DMS53 treated with DMSO at 0.1 percent for 48 hours (cell line): ENCODE measurements at regions not wholly inside any gene's neighbourhood (a gene's known extent, or its start where the extent isn't known, plus 50 kb on each side); places are given as distances from the start of the nearest gene placed in this dataset.
"Not testable (repeated sequence)": the region's sequence is repeated elsewhere in the genome, so short reads cannot be mapped to it uniquely, and the experiment has no call there.

Experiments
- DNase-seq: peaks from one replicate; lab custom pipeline; 2025; ENCODE audit not compliant: unreplicated experiment; lab: John Stamatoyannopoulos, UW

DNA sequence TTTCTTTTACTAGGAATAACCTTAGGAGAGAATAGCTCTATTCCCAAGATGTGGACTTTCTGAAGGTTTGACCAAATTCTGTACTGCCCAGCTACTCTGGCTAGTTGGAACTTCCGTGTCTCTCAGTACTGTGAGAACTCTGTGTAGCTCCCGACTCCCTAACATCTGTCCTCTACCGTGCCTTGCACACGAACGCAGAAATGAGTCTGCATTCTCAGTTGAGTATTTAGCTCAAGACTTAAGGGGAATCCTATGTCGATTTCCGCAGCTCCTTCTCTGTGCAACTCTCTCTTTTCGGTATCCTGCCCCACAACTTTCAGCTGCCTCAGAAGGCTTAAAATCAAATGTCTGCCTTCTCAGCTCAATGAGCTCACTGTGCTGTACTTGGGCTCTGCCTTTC is 86.7 kb upstream of the EPHB3 start:
- DNase-seq, result no peak

DNA sequence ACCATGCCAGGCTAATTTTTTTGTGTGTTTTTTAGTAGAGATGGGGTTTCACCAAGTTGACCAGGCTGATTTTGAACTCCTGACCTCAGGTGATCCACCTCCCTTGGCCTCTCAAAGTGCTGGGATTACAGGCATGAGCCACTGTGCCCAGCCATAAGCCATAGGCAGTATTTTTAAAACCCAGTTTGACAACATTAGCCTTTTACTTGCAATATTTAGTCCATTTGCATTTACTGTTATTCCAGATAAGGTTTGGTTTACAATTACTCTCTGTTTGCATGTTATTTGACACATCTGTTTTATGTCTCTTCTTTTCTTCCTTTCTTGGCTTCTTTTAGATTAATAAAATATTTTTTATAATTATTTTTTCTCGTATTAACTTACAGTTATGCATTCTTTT is 83.6 kb upstream of the EPHB3 start:
- DNase-seq, result no peak

DNA sequence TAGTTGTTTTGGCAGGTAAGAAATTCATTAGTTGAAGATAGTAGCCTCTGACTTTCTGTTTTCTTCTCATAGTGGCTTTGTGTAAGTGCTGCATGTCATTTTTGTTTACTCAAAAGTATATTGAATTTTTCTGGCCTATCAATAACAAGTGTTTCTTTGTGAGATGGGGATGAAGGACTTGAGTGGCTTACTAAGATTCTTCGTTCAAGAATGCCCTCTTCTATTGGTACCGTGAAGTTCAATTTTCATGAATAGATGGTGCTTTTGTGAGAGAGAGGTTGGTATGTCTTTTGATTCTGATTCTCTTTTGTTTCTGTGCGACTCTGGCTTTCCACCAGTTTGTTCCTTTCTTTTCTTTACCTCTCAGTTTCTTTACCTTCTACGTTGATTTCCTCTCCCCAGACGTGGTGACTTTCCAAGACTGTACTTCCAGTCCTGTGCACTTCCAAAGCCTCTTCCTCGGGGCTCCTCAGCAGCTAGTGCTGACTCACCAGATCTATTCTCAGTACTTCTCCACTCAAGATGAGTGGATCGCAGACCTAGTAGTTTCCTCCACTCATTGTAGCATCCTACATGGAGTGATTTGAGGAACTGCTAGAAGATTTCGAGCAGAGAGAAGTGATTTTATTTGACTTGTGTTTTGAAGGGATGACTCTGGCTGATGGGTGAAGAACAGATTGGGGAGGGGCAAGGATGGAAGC is 82.0 kb upstream of the EPHB3 start:
- no peak for DNase-seq

DNA sequence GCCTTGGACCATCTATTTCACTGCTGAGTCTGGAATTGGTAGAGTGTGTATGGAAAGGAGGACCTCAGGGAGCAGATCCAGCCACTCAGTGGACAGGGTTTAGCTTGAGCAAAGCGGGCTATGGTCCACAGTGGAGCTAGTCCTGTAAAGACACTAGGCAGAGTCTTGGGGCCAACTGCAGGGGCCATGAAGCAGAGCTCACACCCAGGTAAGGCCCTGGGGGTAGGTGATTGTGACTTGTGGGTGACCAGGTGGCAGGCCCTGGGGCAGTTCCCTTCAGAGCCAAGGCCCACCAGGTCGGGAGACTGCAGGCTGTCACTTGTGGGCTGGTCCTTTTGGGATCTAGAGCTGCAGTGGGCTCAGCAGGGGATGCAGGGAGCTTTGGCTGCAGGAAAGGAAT is 80.8 kb upstream of the EPHB3 start:
- DNase-seq, result no peak

DNA sequence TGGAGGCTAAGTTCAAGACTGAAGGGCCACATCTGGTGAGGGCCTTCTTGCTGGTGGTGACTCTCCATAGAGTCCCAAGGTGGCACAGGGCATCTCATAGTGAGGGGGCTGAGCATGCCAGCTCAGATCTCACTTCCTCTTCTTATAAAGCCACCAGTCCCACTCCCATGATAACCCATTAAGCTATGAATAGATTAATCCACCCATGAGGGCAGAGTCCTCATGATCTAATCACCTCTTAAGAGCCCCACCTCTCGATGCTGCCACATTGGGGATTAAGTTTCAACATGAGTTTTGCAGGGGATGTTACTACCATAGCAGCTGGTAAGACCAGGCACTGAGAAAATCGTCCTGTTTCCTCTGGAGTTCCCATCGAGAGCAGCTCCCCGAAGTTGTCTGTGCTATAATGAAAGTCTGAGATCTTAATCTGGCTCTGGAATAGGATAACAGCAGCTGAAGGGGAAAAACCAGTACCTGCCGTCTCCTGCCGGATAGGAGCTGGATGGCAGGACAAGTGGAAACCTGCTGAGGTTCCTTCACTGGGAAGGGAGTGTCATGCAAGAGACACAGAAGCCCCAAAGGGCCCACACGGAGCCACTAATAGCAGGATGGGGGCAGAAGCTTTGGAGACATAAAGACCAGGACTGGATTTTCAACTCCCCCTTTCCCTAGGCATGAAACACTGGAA is 79.5 kb upstream of the EPHB3 start:
- DNase-seq, result no peak

DNA sequence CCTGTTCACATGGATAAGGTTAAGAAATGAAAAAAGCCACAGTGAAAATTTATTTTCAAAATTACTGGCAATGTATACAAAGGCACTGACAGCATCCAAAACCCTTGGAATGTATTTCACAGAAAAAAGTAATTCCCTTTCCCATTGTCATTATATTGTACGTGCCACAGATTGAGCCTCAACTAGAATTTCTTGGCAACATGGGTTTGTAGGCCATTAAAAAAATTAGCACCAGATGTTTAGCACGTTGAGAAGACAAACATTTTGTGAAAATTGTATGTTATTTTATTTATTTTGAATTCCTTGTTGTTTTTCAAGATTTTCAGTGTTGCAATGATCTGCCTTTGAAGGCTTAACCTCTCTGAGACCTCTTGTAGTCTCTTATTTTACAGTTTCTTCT is 76.3 kb upstream of the EPHB3 start:
- no peak for DNase-seq

DNA sequence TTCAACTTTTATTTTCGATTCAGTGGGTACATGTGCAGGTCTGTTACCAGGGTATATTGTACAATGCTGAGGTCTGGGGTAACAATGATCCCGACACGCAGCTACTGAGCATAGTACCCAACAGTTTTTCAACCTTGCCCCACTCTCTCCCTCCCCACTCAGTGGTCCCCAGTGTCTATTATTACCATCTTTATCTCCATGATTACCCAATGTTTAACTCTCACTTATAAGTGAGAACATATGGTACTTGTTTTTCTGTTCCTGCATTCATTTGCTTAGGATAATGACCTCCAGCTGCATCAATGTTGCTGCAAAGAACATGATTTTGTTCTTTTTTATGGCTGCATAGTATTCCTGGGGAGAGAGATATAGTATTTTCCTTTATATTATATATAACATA is 75.7 kb upstream of the EPHB3 start:
- DNase-seq, result no peak

DNA sequence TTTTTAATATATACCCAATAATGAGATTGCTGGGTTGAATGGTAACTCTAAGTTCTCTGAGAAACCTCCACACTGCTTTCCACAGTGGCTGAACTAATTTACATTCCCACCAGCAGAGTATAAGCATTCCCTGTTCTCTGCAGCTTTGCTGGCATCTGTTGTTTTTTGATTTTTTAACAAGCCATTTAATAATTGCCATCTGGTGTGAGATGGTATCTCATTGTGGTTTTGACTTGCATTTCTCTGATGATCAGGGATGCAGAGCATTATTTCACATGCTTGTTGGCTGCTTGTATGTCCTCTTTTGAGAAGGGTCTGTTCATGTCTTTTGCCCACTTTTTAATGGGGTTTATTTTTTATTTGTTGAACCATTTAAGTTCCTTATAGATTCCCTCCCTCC is 75.0 kb upstream of the EPHB3 start:
- DNase-seq, result no peak

DNA sequence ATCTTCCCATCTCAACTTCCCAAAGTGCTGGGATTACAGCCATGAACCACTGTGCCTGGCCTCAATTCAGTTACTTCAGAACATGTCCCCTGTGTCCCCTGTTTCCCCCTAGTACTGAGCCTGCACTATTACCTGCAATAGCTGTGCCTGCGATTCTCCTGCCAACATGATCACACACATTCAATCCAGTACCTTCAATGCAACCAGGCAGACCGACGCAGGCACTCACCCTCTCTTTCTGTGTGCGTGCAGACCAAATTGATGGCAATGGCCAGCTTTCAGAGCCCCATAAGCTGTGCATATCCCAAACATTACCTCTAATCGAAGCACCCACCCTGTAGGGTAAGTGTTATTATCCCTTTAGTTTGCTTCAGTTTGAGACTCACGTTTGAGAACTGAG is 73.0 kb upstream of the EPHB3 start:
- DNase-seq, result no peak

DNA sequence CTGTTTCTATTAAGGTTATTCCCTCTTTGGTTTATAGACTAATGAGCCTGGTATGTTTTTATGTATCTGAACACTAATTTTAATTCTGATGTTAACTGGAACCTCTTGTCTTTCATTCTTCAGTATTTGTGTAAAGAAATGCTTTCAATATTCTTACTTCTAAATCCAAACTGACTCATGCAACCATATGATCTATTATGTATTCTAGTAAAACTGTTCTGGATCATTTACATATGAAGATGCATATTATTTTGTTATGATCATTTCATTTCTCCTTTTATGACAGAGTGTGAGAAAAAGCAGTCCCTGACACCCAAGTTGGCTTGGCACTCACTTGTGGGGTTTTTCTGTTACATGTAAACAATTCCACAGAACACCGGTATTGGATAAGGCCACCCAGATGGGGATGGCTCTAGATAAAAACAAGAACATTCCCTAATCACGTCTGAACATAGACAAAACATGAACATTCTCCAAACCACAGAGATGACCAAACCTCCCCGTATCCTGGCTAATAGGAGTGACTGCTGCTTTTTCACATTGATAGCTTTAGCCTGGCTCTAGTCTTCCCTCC is 72.2 kb upstream of the EPHB3 start:
- DNase-seq, result no peak

DNA sequence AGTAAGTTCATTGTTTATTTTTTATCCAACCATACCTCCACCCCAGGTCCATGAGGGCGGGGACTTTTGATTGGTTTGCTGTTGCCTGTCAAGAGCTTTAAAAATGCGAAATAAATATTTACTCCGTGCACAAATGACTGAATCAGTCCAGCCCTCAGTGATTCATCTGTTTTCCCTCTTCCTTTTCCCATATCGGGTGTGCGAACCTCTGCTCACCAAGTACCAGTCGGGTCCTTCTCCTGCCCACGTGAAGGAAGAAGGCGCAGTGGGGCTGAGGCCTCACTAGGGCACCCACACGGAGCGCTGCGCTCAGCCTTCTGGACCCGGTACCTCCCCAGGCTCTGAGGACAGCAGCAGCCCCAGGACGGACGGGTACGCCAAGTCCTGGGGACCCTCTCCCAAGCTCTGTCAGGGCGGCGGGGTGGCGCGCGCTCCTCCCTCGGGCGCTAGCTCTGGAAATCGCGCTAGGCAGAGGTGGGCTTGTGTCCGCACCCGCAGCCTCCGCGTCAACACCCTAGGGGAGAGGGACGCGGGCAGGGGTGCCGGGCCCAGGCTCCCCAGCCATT is 70.5 kb upstream of the EPHB3 start:
- DNase-seq, result peak; percentile 34

DNA sequence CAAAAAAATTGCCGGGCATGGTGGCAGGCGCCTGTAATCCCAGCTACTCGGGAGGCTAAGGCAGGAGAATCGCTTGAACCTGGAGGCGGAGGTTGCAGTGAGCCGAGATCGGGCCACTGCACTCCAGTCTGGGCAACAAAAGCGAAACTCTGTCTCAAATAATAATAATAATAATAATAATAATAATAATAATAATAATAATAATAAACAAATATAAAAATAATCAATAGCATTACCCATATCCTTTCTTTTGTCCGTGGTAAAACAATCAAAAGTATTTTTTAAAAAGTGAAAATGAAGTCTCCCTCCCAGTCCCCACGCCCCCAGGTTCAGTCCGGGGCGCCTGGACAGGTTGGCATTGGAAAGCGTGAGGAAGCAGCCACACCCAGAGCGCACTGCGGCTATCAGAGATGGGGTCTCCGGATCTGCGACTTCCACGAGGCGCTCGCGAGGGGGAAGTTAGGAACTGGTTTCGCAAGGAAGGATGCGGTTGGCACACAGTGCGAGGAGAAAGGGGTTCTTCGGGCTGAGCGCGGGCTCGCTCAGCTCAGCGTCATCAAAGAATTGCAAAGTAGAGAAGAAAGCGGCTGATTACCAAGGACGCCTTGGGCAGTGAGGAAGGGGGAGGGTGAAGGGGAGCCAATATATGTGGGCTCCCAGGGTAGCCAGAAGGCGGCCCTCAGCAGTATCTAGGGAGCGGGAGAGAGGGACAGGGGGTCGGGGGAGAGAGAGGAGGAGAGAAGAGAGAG is 69.5 kb upstream of the EPHB3 start:
- no peak for DNase-seq

DNA sequence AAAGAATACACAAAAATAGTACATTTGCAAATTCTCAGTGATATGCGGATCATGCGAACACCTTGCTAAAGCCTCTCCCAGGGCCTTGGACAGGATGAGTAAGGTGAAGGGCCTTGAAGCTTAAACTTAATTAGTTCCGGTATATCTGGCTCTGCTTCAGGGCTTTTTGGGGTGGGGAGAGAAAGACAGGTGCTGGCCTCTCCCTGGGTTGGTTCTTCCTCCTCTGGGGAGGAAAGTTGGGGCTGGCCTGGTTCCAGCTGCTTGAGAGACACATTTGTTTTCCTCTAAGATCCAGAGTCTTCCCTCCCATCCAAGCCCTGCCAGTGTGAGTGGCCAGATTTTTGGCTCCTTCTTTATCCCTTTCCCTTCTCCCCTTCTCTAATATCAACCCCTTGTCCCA is 64.7 kb upstream of the EPHB3 start:
- DNase-seq, result no peak

DNA sequence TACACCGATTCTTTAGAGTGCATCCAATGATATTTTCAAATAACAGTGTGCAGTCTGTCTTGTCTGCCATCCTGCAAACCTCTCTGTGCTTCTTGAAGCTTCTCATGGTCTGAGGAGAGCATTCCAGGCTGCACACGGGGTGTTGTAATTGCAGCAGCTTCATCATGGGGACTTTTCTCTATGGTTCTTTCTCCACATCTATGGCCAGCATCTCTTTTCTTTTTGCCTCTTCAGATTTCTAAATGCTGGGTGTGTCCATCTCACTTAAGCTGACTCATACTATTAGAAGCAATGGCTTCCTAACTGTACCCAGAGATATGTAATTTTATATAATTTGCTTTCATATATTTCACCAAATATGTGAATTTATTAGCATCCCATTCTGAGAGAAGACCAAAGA is 63.8 kb upstream of the EPHB3 start:
- no peak for DNase-seq

DNA sequence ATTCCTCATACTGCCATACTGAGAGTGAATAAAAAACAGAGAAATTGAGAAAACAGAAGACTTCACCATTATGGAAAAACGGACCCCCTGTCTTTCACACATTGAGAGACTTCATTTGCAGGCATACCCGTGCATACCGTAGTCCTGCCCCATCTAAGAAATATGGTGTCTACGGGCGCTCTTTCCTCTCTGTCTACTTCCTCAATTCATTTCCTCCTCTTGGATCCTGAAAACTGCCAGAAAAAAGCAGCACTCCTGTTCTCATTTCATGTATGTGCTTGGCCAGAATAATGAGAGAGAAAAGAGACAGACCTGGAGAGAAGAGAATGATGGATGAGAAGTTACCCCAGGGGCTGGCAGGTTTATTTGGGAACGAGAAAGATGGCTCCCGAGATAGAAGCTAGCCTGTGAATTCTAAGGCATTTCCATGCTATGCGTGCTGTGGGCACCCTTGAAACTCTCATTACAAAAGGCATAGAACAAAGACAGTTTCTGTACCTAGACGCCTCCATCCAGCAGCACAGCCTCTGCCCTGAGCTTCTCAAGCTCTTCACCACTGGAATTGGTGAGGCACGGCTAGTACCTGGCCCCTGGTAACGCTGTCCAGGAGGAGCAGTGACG is 62.5 kb upstream of the EPHB3 start:
- DNase-seq, result no peak

DNA sequence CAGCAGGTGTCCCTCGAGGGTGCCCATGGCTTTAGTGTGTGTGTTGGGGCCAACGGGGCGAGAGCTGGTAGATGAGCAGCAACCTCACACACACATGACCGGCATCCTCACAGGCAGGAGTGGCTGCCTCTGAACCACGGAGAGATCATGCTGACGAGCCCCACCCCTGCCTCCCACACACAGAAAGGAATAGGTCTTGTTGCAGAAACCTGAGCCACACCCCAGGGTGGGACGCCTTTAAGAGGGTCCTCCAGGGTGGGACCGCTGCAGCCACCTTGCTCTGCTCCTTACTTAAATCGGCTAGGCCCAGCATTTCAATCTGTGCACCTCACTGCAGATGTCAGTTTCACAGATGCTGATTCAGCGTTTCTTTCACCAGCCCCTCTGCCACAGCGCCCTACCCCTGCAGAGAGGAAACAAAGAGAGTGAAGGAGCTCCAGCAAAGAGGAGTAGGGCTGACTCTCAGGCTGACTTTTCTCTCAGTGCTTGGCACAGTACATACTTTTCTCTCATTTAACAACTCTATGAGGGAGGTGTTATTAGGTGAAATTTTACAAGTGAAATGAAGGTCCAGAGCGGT is 61.2 kb upstream of the EPHB3 start:
- DNase-seq, result no peak

DNA sequence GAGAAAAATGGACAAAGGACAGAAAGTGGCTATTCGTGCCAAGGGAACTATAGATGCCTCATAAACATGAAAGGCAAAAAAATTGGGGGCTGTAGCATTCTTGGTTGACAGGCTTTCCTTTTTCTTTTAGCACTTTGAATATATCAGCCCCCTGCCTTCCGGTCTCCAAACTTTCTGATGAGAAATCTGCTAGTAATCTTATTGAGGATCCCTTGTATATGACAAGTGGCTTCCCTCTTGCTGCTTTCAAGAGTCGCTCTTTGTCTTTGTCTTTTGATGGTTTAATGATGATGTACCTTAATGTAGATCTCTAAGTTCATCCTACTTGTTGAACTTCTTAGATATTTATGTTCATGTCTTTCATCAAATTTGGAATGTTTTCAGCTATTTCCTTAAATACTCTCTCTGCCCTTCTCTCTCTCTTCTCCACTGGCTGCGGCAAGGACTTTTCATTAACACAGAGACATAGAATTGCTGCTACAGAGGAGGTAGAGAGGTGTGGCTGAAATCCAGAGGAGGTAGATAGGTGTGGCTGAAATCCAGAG is 59.4 kb upstream of the EPHB3 start:
- DNase-seq, result no peak

DNA sequence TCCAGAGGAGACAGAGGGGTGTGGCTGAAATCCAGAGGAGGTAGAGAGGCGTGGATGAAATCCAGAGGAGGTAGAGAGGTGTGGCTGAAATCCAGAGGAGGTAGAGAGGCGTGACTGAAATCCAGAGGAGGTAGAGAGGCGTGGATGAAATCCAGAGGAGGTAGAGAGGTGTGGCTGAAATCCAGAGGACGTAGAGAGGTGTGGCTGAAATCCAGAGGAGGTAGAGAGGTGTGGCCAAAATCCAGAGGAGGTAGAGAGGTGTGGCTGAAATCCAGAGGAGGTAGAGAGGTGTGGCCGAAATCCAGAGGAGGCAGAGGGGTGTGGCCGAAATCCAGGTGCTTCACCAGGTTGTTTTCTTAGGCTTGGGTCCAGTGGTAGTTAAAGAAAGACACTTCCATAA is 58.7 kb upstream of the EPHB3 start:
- not testable (repeated sequence) for DNase-seq

DNA sequence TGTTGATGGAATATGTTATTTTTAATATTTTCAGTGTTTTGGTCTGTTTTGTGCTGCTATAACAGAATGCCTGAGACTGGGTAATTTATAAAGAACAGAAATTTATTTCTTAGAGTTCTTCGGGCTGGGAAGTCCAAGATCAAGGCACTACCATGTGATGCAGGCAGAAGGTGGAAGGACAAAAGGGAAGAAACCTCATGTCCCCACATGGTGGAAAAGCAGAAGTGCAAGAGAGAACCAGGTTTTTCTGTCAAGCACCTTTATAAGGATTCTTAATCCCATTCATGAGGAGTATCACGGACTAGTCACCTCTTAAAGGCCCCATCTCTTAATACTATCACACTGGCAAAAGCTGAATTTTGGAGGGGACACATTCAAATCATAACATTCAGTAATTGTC is 57.9 kb upstream of the EPHB3 start:
- DNase-seq, result no peak

DNA sequence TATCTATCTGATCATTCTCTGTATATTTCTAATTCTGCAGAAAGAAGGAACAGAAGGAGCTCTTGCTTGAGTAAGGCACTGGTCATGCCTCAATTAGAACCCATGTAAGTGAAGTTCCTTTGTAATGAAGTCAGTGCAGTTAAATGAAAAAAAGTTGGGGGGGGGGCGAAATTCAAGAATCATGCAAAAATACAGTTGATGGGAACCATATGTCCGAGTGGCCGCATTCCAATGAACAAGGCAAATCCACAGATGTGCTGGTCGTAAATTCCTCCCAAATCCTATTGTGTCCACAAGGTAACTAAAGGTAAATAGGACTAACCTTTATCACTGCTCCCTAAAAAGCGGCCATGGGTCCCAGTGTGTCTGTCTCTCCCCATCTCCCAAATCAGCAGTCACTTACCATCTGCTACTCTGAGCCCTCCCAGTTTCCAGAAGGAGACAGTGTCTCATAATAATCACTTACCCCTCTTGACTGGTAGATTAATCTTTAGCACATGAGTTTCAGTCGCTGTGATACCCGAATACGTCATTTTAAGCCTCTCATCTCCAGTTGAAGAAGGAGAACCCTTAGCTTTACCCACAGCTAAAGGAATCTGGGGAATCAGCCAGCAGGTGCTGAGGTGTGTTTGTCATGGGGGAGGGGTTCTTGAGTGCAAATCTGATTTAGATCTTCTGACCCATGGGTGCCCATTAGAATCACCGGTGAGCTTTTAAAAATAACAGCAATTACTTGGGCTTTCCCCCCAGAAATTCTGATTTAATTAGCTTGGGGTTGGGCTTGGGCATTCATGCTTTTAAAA is 56.3 kb upstream of the EPHB3 start:
- DNase-seq, result no peak
